GM18517 (cell line): ENCODE measurements at regions not wholly inside any gene's neighbourhood (a gene's known extent, or its start where the extent isn't known, plus 50 kb on each side); places are given as distances from the start of the nearest gene placed in this dataset.

Experiments used
- ATAC-seq: cut with Tn5 transposase; IDR thresholded peaks from one replicate; pipeline ENCODE4 v1.9.1; 2021; ENCODE audit warnings: mild to moderate bottlenecking, moderate library complexity; ENCODE audit not compliant: unreplicated experiment

GRCh38 chr5:107325866-107326265 is 344.9 kb downstream of the EFNA5 start:
- ATAC-seq, result no peak

GRCh38 chr5:107324809-107325208 is 345.9 kb downstream of the EFNA5 start:
- ATAC-seq, result no peak

GRCh38 chr5:107324071-107324470 is 346.7 kb downstream of the EFNA5 start:
- no peak for ATAC-seq

GRCh38 chr5:107323536-107323935 is 347.2 kb downstream of the EFNA5 start:
- ATAC-seq, result no peak

- ATAC-seq, result no peak
Observed at GRCh38 chr5:107322936-107323335, 347.8 kb downstream of the EFNA5 start.

GRCh38 chr5:107321906-107322305 is 348.8 kb downstream of the EFNA5 start:
- no peak for ATAC-seq

GRCh38 chr5:107320846-107321245 is 349.9 kb downstream of the EFNA5 start:
- no peak for ATAC-seq

- no peak for ATAC-seq
Observed at GRCh38 chr5:107320376-107320775, 350.4 kb downstream of the EFNA5 start.

- ATAC-seq, result no peak
Observed at GRCh38 chr5:107319901-107320300, 350.8 kb downstream of the EFNA5 start.

GRCh38 chr5:107314330-107314729 is 356.4 kb downstream of the EFNA5 start:
- ATAC-seq, result no peak

- ATAC-seq, result no peak
Observed at GRCh38 chr5:107313921-107314320, 356.8 kb downstream of the EFNA5 start.

GRCh38 chr5:107313098-107313497 is 357.6 kb downstream of the EFNA5 start:
- ATAC-seq, result no peak

GRCh38 chr5:107310181-107310580 is 360.6 kb downstream of the EFNA5 start:
- ATAC-seq, result no peak

GRCh38 chr5:107306594-107306993 is 364.1 kb downstream of the EFNA5 start:
- ATAC-seq, result no peak

GRCh38 chr5:107306002-107306401 is 364.7 kb downstream of the EFNA5 start:
- ATAC-seq, result no peak

GRCh38 chr5:107304684-107305083 is 366.1 kb downstream of the EFNA5 start:
- no peak for ATAC-seq

GRCh38 chr5:107303171-107303968 is 367.4 kb downstream of the EFNA5 start:
- ATAC-seq, result no peak

GRCh38 chr5:107302441-107302840 is 368.3 kb downstream of the EFNA5 start:
- no peak for ATAC-seq

- no peak for ATAC-seq
Observed at GRCh38 chr5:107301999-107302398, 368.7 kb downstream of the EFNA5 start.

GRCh38 chr5:107300721-107301327 is 369.9 kb downstream of the EFNA5 start:
- no peak for ATAC-seq

- no peak for ATAC-seq
Observed at GRCh38 chr5:107296572-107296971, 374.2 kb downstream of the EFNA5 start.

- no peak for ATAC-seq
Observed at GRCh38 chr5:107295914-107296313, 374.8 kb downstream of the EFNA5 start.

GRCh38 chr5:107294669-107295068 is 376.1 kb downstream of the EFNA5 start:
- ATAC-seq, result no peak
